Muscle of leg (tissue), 3 donors: ENCODE measurements at regions not wholly inside any gene's neighbourhood (a gene's known extent, or its start where the extent isn't known, plus 50 kb on each side); places are given as distances from the start of the nearest gene placed in this dataset.

ENCODE experiments used
- DNase-seq: peaks from one replicate; pipeline ENCODE4 v3.0.0; 2013
- H3K27ac ChIP-seq: one replicate; pipeline ENCODE4 v1.5.1; 2013; ENCODE audit warnings: mild to moderate bottlenecking, low read length, control low read depth
- H3K27me3 ChIP-seq: one replicate; pipeline ENCODE4 v1.6.1; 2013; ENCODE audit warnings: low read length; ENCODE audit not compliant: control insufficient read depth, insufficient read depth
- H3K36me3 ChIP-seq: one replicate; pipeline ENCODE4 v1.6.1; 2013; ENCODE audit warnings: low read length; ENCODE audit not compliant: control insufficient read depth, insufficient read depth
- H3K4me1 ChIP-seq: one replicate; pipeline ENCODE4 v1.6.1; 2013; ENCODE audit warnings: low read length; ENCODE audit not compliant: control insufficient read depth, insufficient read depth
- H3K4me3 ChIP-seq: one replicate; pipeline ENCODE4 v1.5.1; 2013; ENCODE audit warnings: low read length, control low read depth
- H3K9me3 ChIP-seq: replicated peaks from 2 replicates; pipeline ENCODE4 v1.6.1; 2013; ENCODE audit warnings: low read depth, low read length; ENCODE audit not compliant: control insufficient read depth
- WGBS: methylation state at CpG from one replicate; pipeline ENCODE4 v1.1.5; 2013; ENCODE audit warnings: missing lambda C conversion rate; ENCODE audit not compliant: insufficient coverage; 5-methylcytosine and 5-hydroxymethylcytosine counted together

GRCh38 chr13:89628567-89628966 is 1718.9 kb upstream of the MIR17HG start:
- H3K9me3 ChIP-seq = no peaks in the 10 kb centered on the region
- no peaks in the 10 kb centered on the region for H3K27me3 ChIP-seq
- H3K36me3 ChIP-seq = no peaks in the 10 kb centered on the region
- no peaks in the 10 kb centered on the region for H3K4me1 ChIP-seq
- WGBS = no CpG with 5 or more reads among the region's 5 CpGs
- no peak overlapping the region for H3K4me3 ChIP-seq
- no peak for DNase-seq
- no peak overlapping the region for H3K27ac ChIP-seq

- Histone ChIP-seq H3K36me3 (no peaks in the 10 kb centered on the region), H3K27ac (no peak overlapping the region), H3K4me1 (no peaks in the 10 kb centered on the region), H3K27me3 (no peaks in the 10 kb centered on the region), H3K4me3 (no peak overlapping the region), H3K9me3 (peaks cover 6% of the 10 kb centered on the region)
- DNase-seq = no peak
- WGBS = 84% methylated on average over 4 of the region's 7 CpGs
These were observed 1697.3 kb upstream of the MIR17HG start for GRCh38 chr13:89650226-89650625.

GRCh38 chr13:89660752-89661151 is 1686.7 kb upstream of the MIR17HG start:
- DNase-seq = no peak
- no peaks in the 10 kb centered on the region for H3K9me3 ChIP-seq
- H3K36me3 ChIP-seq = no peaks in the 10 kb centered on the region
- no peaks in the 10 kb centered on the region for H3K4me1 ChIP-seq
- H3K27me3 ChIP-seq = no peaks in the 10 kb centered on the region
- H3K27ac ChIP-seq = no peak overlapping the region
- H3K4me3 ChIP-seq = no peak overlapping the region

- Histone ChIP-seq H3K4me3 (no peak overlapping the region), H3K4me1 (no peaks in the 10 kb centered on the region), H3K36me3 (no peaks in the 10 kb centered on the region), H3K27ac (no peak overlapping the region), H3K27me3 (no peaks in the 10 kb centered on the region), H3K9me3 (no peaks in the 10 kb centered on the region)
- no CpG with 5 or more reads among the region's 3 CpGs for WGBS
- no peak for DNase-seq
These were observed 1673.6 kb upstream of the MIR17HG start for GRCh38 chr13:89673789-89674311.

GRCh38 chr13:89678466-89679121 is 1668.9 kb upstream of the MIR17HG start:
- Histone ChIP-seq H3K36me3 (no peaks in the 10 kb centered on the region), H3K27ac (no peak overlapping the region), H3K27me3 (no peaks in the 10 kb centered on the region), H3K4me1 (no peaks in the 10 kb centered on the region), H3K4me3 (no peak overlapping the region), H3K9me3 (no peaks in the 10 kb centered on the region)
- DNase-seq = no peak
- no CpG with 5 or more reads among the region's 2 CpGs for WGBS

GRCh38 chr13:89684896-89685295 is 1662.6 kb upstream of the MIR17HG start:
- Histone ChIP-seq H3K4me3 (no peak overlapping the region), H3K4me1 (no peaks in the 10 kb centered on the region), H3K36me3 (no peaks in the 10 kb centered on the region), H3K27ac (no peak overlapping the region), H3K27me3 (no peaks in the 10 kb centered on the region), H3K9me3 (no peaks in the 10 kb centered on the region)
- DNase-seq = no peak

- H3K36me3 ChIP-seq = no peaks in the 10 kb centered on the region
- H3K27ac ChIP-seq = no peak overlapping the region
- H3K4me3 ChIP-seq = no peak overlapping the region
- H3K9me3 ChIP-seq = no peaks in the 10 kb centered on the region
- no peaks in the 10 kb centered on the region for H3K4me1 ChIP-seq
- WGBS = no CpG with 5 or more reads among the region's 5 CpGs
- no peak for DNase-seq
- H3K27me3 ChIP-seq = no peaks in the 10 kb centered on the region
These were observed 1661.3 kb upstream of the MIR17HG start for GRCh38 chr13:89686171-89686570.

GRCh38 chr13:89687066-89687465 is 1660.4 kb upstream of the MIR17HG start:
- no peaks in the 10 kb centered on the region for H3K36me3 ChIP-seq
- no peaks in the 10 kb centered on the region for H3K4me1 ChIP-seq
- no CpG with 5 or more reads among the region's 5 CpGs for WGBS
- no peak overlapping the region for H3K4me3 ChIP-seq
- no peaks in the 10 kb centered on the region for H3K9me3 ChIP-seq
- H3K27ac ChIP-seq = no peak overlapping the region
- no peaks in the 10 kb centered on the region for H3K27me3 ChIP-seq
- peak; percentile 13 for DNase-seq

- H3K9me3 ChIP-seq = no peaks in the 10 kb centered on the region
- H3K27ac ChIP-seq = no peak overlapping the region
- no peaks in the 10 kb centered on the region for H3K27me3 ChIP-seq
- DNase-seq = peak; percentile 14
- H3K36me3 ChIP-seq = no peaks in the 10 kb centered on the region
- H3K4me3 ChIP-seq = no peak overlapping the region
- no peaks in the 10 kb centered on the region for H3K4me1 ChIP-seq
- WGBS = 65% methylated on average over 3 of the region's 3 CpGs
These were observed 1658.6 kb upstream of the MIR17HG start for GRCh38 chr13:89688918-89689317.

- Histone ChIP-seq H3K36me3 (no peaks in the 10 kb centered on the region), H3K4me1 (peaks cover 2% of the 10 kb centered on the region), H3K27me3 (no peaks in the 10 kb centered on the region), H3K9me3 (no peaks in the 10 kb centered on the region), H3K27ac (no peak overlapping the region), H3K4me3 (no peak overlapping the region)
- no CpG with 5 or more reads among the region's 1 CpG for WGBS
- DNase-seq = peak; percentile 65
These were observed 1653.0 kb upstream of the MIR17HG start for GRCh38 chr13:89694451-89694850.
